ENCODE measurements at regions not wholly inside any gene's neighbourhood (a gene's known extent, or its start where the extent isn't known, plus 50 kb on each side); places are given as distances from the start of the nearest gene placed in this dataset.

DNA sequence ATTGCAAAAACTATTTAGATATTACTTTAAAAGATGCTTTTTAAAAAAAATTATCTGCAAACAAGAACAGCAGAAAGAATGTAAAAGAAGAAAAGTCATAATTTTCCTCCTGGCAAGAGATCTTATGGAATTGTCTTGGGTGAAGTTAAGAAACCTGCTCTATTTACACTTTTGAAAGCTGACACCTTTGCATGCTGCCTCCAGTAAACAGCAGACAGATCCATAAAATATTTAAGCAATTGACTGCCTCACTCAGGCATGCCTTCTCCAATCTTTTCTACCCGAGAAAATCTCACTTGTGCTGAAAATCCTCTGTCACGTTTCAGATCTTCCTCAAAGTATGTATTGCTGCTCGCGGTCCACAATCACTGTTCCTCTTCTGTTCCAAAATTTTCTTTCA, 107.9 kb upstream of the ZP4 start:
- TF ChIP-seq EP300 (IDR thresholded peaks at IDR 0.05; ENCODE audit: low read depth in 2 of 2, low read length in 2 of 2), result no peak
- TF ChIP-seq EP300 (CRISPR knock-in tag; IDR thresholded peaks at IDR 0.05; ENCODE audit: borderline replicate concordance), result no peak
- no peak for TF ChIP-seq ELF1 (CRISPR knock-in tag; IDR thresholded peaks at IDR 0.05)
- TF ChIP-seq, protein P1, sequence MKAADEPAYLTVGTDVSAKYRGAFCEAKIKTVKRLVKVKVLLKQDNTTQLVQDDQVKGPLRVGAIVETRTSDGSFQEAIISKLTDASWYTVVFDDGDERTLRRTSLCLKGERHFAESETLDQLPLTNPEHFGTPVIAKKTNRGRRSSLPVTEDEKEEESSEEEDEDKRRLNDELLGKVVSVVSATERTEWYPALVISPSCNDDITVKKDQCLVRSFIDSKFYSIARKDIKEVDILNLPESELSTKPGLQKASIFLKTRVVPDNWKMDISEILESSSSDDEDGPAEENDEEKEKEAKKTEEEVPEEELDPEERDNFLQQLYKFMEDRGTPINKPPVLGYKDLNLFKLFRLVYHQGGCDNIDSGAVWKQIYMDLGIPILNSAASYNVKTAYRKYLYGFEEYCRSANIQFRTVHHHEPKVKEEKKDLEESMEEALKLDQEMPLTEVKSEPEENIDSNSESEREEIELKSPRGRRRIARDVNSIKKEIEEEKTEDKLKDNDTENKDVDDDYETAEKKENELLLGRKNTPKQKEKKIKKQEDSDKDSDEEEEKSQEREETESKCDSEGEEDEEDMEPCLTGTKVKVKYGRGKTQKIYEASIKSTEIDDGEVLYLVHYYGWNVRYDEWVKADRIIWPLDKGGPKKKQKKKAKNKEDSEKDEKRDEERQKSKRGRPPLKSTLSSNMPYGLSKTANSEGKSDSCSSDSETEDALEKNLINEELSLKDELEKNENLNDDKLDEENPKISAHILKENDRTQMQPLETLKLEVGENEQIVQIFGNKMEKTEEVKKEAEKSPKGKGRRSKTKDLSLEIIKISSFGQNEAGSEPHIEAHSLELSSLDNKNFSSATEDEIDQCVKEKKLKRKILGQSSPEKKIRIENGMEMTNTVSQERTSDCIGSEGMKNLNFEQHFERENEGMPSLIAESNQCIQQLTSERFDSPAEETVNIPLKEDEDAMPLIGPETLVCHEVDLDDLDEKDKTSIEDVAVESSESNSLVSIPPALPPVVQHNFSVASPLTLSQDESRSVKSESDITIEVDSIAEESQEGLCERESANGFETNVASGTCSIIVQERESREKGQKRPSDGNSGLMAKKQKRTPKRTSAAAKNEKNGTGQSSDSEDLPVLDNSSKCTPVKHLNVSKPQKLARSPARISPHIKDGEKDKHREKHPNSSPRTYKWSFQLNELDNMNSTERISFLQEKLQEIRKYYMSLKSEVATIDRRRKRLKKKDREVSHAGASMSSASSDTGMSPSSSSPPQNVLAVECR (CRISPR knock-in tag; IDR thresholded peaks at IDR 0.05; ENCODE audit: borderline replicate concordance), result no peak
- no peak for TF ChIP-seq ZSCAN21 (CRISPR knock-in tag; IDR thresholded peaks at IDR 0.05; ENCODE audit: borderline replicate concordance)
- TF ChIP-seq, protein P2, sequence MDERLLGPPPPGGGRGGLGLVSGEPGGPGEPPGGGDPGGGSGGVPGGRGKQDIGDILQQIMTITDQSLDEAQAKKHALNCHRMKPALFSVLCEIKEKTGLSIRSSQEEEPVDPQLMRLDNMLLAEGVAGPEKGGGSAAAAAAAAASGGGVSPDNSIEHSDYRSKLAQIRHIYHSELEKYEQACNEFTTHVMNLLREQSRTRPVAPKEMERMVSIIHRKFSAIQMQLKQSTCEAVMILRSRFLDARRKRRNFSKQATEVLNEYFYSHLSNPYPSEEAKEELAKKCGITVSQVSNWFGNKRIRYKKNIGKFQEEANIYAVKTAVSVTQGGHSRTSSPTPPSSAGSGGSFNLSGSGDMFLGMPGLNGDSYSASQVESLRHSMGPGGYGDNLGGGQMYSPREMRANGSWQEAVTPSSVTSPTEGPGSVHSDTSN (CRISPR knock-in tag; IDR thresholded peaks at IDR 0.05), result no peak
- no peak for TF ChIP-seq BRCA1 (CRISPR knock-in tag; IDR thresholded peaks at IDR 0.05)
- no peak for TF ChIP-seq FOXJ3 (CRISPR knock-in tag; IDR thresholded peaks at IDR 0.05; ENCODE audit: borderline replicate concordance)
- TF ChIP-seq, protein P3, sequence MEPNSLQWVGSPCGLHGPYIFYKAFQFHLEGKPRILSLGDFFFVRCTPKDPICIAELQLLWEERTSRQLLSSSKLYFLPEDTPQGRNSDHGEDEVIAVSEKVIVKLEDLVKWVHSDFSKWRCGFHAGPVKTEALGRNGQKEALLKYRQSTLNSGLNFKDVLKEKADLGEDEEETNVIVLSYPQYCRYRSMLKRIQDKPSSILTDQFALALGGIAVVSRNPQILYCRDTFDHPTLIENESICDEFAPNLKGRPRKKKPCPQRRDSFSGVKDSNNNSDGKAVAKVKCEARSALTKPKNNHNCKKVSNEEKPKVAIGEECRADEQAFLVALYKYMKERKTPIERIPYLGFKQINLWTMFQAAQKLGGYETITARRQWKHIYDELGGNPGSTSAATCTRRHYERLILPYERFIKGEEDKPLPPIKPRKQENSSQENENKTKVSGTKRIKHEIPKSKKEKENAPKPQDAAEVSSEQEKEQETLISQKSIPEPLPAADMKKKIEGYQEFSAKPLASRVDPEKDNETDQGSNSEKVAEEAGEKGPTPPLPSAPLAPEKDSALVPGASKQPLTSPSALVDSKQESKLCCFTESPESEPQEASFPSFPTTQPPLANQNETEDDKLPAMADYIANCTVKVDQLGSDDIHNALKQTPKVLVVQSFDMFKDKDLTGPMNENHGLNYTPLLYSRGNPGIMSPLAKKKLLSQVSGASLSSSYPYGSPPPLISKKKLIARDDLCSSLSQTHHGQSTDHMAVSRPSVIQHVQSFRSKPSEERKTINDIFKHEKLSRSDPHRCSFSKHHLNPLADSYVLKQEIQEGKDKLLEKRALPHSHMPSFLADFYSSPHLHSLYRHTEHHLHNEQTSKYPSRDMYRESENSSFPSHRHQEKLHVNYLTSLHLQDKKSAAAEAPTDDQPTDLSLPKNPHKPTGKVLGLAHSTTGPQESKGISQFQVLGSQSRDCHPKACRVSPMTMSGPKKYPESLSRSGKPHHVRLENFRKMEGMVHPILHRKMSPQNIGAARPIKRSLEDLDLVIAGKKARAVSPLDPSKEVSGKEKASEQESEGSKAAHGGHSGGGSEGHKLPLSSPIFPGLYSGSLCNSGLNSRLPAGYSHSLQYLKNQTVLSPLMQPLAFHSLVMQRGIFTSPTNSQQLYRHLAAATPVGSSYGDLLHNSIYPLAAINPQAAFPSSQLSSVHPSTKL (CRISPR knock-in tag; IDR thresholded peaks at IDR 0.05), result no peak
- TF ChIP-seq, protein P4, sequence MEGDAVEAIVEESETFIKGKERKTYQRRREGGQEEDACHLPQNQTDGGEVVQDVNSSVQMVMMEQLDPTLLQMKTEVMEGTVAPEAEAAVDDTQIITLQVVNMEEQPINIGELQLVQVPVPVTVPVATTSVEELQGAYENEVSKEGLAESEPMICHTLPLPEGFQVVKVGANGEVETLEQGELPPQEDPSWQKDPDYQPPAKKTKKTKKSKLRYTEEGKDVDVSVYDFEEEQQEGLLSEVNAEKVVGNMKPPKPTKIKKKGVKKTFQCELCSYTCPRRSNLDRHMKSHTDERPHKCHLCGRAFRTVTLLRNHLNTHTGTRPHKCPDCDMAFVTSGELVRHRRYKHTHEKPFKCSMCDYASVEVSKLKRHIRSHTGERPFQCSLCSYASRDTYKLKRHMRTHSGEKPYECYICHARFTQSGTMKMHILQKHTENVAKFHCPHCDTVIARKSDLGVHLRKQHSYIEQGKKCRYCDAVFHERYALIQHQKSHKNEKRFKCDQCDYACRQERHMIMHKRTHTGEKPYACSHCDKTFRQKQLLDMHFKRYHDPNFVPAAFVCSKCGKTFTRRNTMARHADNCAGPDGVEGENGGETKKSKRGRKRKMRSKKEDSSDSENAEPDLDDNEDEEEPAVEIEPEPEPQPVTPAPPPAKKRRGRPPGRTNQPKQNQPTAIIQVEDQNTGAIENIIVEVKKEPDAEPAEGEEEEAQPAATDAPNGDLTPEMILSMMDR (CRISPR knock-in tag; IDR thresholded peaks at IDR 0.05), result no peak
